ENCODE measurements at regions not wholly inside any gene's neighbourhood (a gene's known extent, or its start where the extent isn't known, plus 50 kb on each side); places are given as distances from the start of the nearest gene placed in this dataset.

GRCh38 chr13:90237852-90238251 is 1109.6 kb upstream of the MIR17HG start:
- Mint-ChIP-seq H3K27ac (no peak overlapping the region), H3K4me3 (no peak overlapping the region), H3K9me3 (no peaks in the 10 kb centered on the region), H3K4me1 (peaks cover 12% of the 10 kb centered on the region), H3K36me3 (no peaks in the 10 kb centered on the region), H3K27me3 (ENCODE audit: low read depth) (no peaks in the 10 kb centered on the region)
- ATAC-seq (no peak), DNase-seq (ENCODE audit: low spot score) (no peak)
- CTCF ChIA-PET = interaction anchor here (0.9 kb wide), 1 partner anchor 16 kb away, joined by 4 read pairs; no protein-coding TSS in a partner anchor
- POLR2A ChIA-PET = no interaction called here
- TF ChIP-seq CDX4 (CRISPR knock-in tag; IDR thresholded peaks at IDR 0.05; ENCODE audit: borderline replicate concordance) = no peak
- TF ChIP-seq FOXK1 (CRISPR knock-in tag; IDR thresholded peaks at IDR 0.05) = no peak
- no peak for TF ChIP-seq ZNF423 (CRISPR knock-in tag; IDR thresholded peaks at IDR 0.05)
- no peak for TF ChIP-seq NR1H2 (CRISPR knock-in tag; IDR thresholded peaks at IDR 0.05)
- no peak for TF ChIP-seq MXD4 (CRISPR knock-in tag; IDR thresholded peaks at IDR 0.05; ENCODE audit: borderline replicate concordance)
- no peak for TF ChIP-seq MAX (CRISPR knock-in tag; IDR thresholded peaks at IDR 0.05)
- no peak for TF ChIP-seq IRF2 (CRISPR knock-in tag; IDR thresholded peaks at IDR 0.05; ENCODE audit: borderline replicate concordance, low read depth)
- TF ChIP-seq TCF7 (CRISPR knock-in tag; IDR thresholded peaks at IDR 0.05; ENCODE audit: low read depth) = no peak
- TF ChIP-seq TEAD1 (CRISPR knock-in tag; IDR thresholded peaks at IDR 0.05) = no peak
- no peak for TF ChIP-seq AR (CRISPR knock-in tag; IDR thresholded peaks at IDR 0.05)
- no peak for TF ChIP-seq HMGA2 (CRISPR knock-in tag; IDR thresholded peaks at IDR 0.05)
- no peak for TF ChIP-seq ZNF396 (CRISPR knock-in tag; IDR thresholded peaks at IDR 0.05; ENCODE audit: borderline replicate concordance)
- no peak for TF ChIP-seq HMGXB4 (CRISPR knock-in tag; IDR thresholded peaks at IDR 0.05)

GRCh38 chr13:90238413-90238812 is 1109.1 kb upstream of the MIR17HG start:
- CTCF ChIA-PET = no interaction called here
- Mint-ChIP-seq H3K9me3 (no peaks in the 10 kb centered on the region), H3K27me3 (ENCODE audit: low read depth) (no peaks in the 10 kb centered on the region), H3K4me3 (no peak overlapping the region), H3K27ac (no peak overlapping the region), H3K36me3 (no peaks in the 10 kb centered on the region), H3K4me1 (peaks cover 12% of the 10 kb centered on the region)
- DNase-seq (ENCODE audit: low spot score) = no peak
- POLR2A ChIA-PET = no interaction called here
- peak; percentile 94 for ATAC-seq
- no peak for TF ChIP-seq ESRRA (CRISPR knock-in tag; IDR thresholded peaks at IDR 0.05; ENCODE audit: borderline replicate concordance)
- TF ChIP-seq ZNF532 (CRISPR knock-in tag; IDR thresholded peaks at IDR 0.05; ENCODE audit: borderline replicate concordance) = no peak
- TF ChIP-seq ZSCAN18 (CRISPR knock-in tag; IDR thresholded peaks at IDR 0.05) = no peak
- TF ChIP-seq ZNF138 (CRISPR knock-in tag; conservative IDR thresholded peaks at IDR 0.05) = no peak
- TF ChIP-seq ZMAT4 (CRISPR knock-in tag; IDR thresholded peaks at IDR 0.05) = no peak
- no peak for TF ChIP-seq ZNF396 (CRISPR knock-in tag; IDR thresholded peaks at IDR 0.05; ENCODE audit: borderline replicate concordance)
- no peak for TF ChIP-seq AR (CRISPR knock-in tag; IDR thresholded peaks at IDR 0.05)
- no peak for TF ChIP-seq RORB (CRISPR knock-in tag; IDR thresholded peaks at IDR 0.05)
